ENCODE measurements at regions not wholly inside any gene's neighbourhood (a gene's known extent, or its start where the extent isn't known, plus 50 kb on each side); places are given as distances from the start of the nearest gene placed in this dataset.

- H3K79me2 ChIP-seq (replicated peaks; ENCODE audit: insufficient read depth) = no peaks in the 10 kb centered on the region
- peaks cover 6% of the 10 kb centered on the region; the same call in 1 of the 2 replicates for H3K9me2 ChIP-seq (ENCODE audit: insufficient read depth)
- H3K4me1 Mint-ChIP-seq = peaks cover 6% of the 10 kb centered on the region
- DNase-seq (ENCODE audit: low spot score) (no peak), ATAC-seq (no peak)
- no peaks in the 10 kb centered on the region for H3K36me3 Mint-ChIP-seq (ENCODE audit: low read depth)
- H3K4me1 ChIP-seq (ENCODE audit: insufficient read depth) = peaks cover 4% of the 10 kb centered on the region; the same call in 1 of the 2 replicates
- no peak overlapping the region for H3K27ac Mint-ChIP-seq
- H3K27ac ChIP-seq (ENCODE audit: low read depth) = no peak overlapping the region
- no peaks in the 10 kb centered on the region for H4K20me1 ChIP-seq (replicated peaks; ENCODE audit: insufficient read depth)
- H3K27me3 ChIP-seq (ENCODE audit: insufficient read depth) = no peaks in the 10 kb centered on the region
- H3K9me3 Mint-ChIP-seq = peaks cover 2% of the 10 kb centered on the region; the same call in 1 of the 3 replicates
- H3K4me3 ChIP-seq = no peak overlapping the region
- TF ChIP-seq NANOG (IDR thresholded peaks at IDR 0.05; ENCODE audit: borderline replicate concordance) (no peak), ZNF114 (CRISPR knock-in tag; IDR thresholded peaks at IDR 0.05) (no peak)
- no peak overlapping the region for H3K4me3 Mint-ChIP-seq
- H2AFZ ChIP-seq = no peak overlapping the region
- H3K36me3 ChIP-seq (ENCODE audit: insufficient read depth) = no peaks in the 10 kb centered on the region
- no peaks in the 10 kb centered on the region for H3F3A ChIP-seq (replicated peaks; ENCODE audit: low read depth)
- peaks cover 2% of the 10 kb centered on the region for H3K27me3 Mint-ChIP-seq (ENCODE audit: insufficient read depth, low read depth, poor library complexity)
- H3K4me2 ChIP-seq = no peak overlapping the region
Observed at GRCh38 chr11:116328391-116328790, 444.4 kb downstream of the BUD13 start.

- ATAC-seq (no peak), DNase-seq (ENCODE audit: low spot score) (no peak)
- no peak overlapping the region for H3K4me3 Mint-ChIP-seq
- peaks cover 2% of the 10 kb centered on the region for H3K27me3 Mint-ChIP-seq (ENCODE audit: insufficient read depth, low read depth, poor library complexity)
- no peak overlapping the region for H3K27ac ChIP-seq (ENCODE audit: low read depth)
- no peaks in the 10 kb centered on the region for H3F3A ChIP-seq (replicated peaks; ENCODE audit: low read depth)
- H3K27ac Mint-ChIP-seq = no peak overlapping the region
- H2AFZ ChIP-seq = no peak overlapping the region
- H3K4me1 Mint-ChIP-seq = no peaks in the 10 kb centered on the region
- no peaks in the 10 kb centered on the region for H3K4me1 ChIP-seq (ENCODE audit: insufficient read depth)
- H3K36me3 ChIP-seq (ENCODE audit: insufficient read depth) = 0 out of 2 replicates have a peak, but pooled peaks cover 2% of the 10 kb centered on the region
- no peaks in the 10 kb centered on the region for H3K79me2 ChIP-seq (replicated peaks; ENCODE audit: insufficient read depth)
- peaks cover 6% of the 10 kb centered on the region; the same call in 1 of the 2 replicates for H3K9me2 ChIP-seq (ENCODE audit: insufficient read depth)
- no peak overlapping the region for H3K4me2 ChIP-seq
- H3K36me3 Mint-ChIP-seq (ENCODE audit: low read depth) = peaks cover 1% of the 10 kb centered on the region; the same call in 1 of the 3 replicates
- H3K9me3 Mint-ChIP-seq = peaks cover 8% of the 10 kb centered on the region
- no peak overlapping the region for H3K4me3 ChIP-seq
- no peaks in the 10 kb centered on the region for H3K27me3 ChIP-seq (ENCODE audit: insufficient read depth)
- no peaks in the 10 kb centered on the region for H4K20me1 ChIP-seq (replicated peaks; ENCODE audit: insufficient read depth)
- TF ChIP-seq JUNB (IDR thresholded peaks at IDR 0.05; ENCODE audit: unreplicated experiment) = no peak
- TF ChIP-seq STAT1 (IDR thresholded peaks at IDR 0.05; ENCODE audit: unreplicated experiment) = no peak
- no peak for TF ChIP-seq EZH2 (IDR thresholded peaks at IDR 0.05; ENCODE audit: low read depth, unreplicated experiment)
- TF ChIP-seq, protein P1, sequence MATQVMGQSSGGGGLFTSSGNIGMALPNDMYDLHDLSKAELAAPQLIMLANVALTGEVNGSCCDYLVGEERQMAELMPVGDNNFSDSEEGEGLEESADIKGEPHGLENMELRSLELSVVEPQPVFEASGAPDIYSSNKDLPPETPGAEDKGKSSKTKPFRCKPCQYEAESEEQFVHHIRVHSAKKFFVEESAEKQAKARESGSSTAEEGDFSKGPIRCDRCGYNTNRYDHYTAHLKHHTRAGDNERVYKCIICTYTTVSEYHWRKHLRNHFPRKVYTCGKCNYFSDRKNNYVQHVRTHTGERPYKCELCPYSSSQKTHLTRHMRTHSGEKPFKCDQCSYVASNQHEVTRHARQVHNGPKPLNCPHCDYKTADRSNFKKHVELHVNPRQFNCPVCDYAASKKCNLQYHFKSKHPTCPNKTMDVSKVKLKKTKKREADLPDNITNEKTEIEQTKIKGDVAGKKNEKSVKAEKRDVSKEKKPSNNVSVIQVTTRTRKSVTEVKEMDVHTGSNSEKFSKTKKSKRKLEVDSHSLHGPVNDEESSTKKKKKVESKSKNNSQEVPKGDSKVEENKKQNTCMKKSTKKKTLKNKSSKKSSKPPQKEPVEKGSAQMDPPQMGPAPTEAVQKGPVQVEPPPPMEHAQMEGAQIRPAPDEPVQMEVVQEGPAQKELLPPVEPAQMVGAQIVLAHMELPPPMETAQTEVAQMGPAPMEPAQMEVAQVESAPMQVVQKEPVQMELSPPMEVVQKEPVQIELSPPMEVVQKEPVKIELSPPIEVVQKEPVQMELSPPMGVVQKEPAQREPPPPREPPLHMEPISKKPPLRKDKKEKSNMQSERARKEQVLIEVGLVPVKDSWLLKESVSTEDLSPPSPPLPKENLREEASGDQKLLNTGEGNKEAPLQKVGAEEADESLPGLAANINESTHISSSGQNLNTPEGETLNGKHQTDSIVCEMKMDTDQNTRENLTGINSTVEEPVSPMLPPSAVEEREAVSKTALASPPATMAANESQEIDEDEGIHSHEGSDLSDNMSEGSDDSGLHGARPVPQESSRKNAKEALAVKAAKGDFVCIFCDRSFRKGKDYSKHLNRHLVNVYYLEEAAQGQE (IDR thresholded peaks at IDR 0.05; ENCODE audit: unreplicated experiment) = no peak
- no peak for TF ChIP-seq NANOG (IDR thresholded peaks at IDR 0.05; ENCODE audit: borderline replicate concordance)
- TF ChIP-seq, protein P2, sequence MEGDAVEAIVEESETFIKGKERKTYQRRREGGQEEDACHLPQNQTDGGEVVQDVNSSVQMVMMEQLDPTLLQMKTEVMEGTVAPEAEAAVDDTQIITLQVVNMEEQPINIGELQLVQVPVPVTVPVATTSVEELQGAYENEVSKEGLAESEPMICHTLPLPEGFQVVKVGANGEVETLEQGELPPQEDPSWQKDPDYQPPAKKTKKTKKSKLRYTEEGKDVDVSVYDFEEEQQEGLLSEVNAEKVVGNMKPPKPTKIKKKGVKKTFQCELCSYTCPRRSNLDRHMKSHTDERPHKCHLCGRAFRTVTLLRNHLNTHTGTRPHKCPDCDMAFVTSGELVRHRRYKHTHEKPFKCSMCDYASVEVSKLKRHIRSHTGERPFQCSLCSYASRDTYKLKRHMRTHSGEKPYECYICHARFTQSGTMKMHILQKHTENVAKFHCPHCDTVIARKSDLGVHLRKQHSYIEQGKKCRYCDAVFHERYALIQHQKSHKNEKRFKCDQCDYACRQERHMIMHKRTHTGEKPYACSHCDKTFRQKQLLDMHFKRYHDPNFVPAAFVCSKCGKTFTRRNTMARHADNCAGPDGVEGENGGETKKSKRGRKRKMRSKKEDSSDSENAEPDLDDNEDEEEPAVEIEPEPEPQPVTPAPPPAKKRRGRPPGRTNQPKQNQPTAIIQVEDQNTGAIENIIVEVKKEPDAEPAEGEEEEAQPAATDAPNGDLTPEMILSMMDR (conservative IDR thresholded peaks at IDR 0.05; ENCODE audit: low read depth in 2 of 2) = no peak
- no peak for TF ChIP-seq POLR2AphosphoS5 (IDR thresholded peaks at IDR 0.05; ENCODE audit: low read depth)
- TF ChIP-seq EZH2phosphoT487 (IDR thresholded peaks at IDR 0.05; ENCODE audit: unreplicated experiment) = no peak
- no peak for TF ChIP-seq ZNF114 (CRISPR knock-in tag; IDR thresholded peaks at IDR 0.05)
- TF ChIP-seq ZNF462 (CRISPR knock-in tag; IDR thresholded peaks at IDR 0.05) = no peak
- TF ChIP-seq ZNF331 (CRISPR knock-in tag; IDR thresholded peaks at IDR 0.05; ENCODE audit: low read depth) = no peak
Observed at GRCh38 chr11:116326146-116326545, 446.6 kb downstream of the BUD13 start.
